GM12864 (cell line): ENCODE measurements at regions not wholly inside any gene's neighbourhood (a gene's known extent, or its start where the extent isn't known, plus 50 kb on each side); places are given as distances from the start of the nearest gene placed in this dataset.

Source experiments
- DNase-seq: peaks from one replicate; pipeline ENCODE4 v3.0.0-alpha.2; 2011; ENCODE audit warnings: low read depth
- H3K4me3 ChIP-seq: 2 replicates; pipeline ENCODE4 v1.5.1; 2011; ENCODE audit warnings: mild to moderate bottlenecking, low read depth, low read length, control low read depth
- CTCF ChIP-seq: IDR thresholded peaks from 2 replicates; pipeline ENCODE4 v1.5.1; 2011; ENCODE audit warnings: low read depth, mild to moderate bottlenecking, moderate library complexity, low read length, control low read depth, inconsistent platforms; ENCODE audit errors: missing control alignments

- TF ChIP-seq CTCF: no peak
- DNase-seq: no peak
Measured at GRCh38 chr3:66858656-66859381, 139.3 kb upstream of the KBTBD8 start.

GRCh38 chr3:66860771-66861170 is 137.3 kb upstream of the KBTBD8 start:
- no peak overlapping the region for H3K4me3 ChIP-seq
- TF ChIP-seq CTCF: no peak
- no peak for DNase-seq

More at GRCh38 chr3:66858656-66859381, 139.3 kb upstream of the KBTBD8 start:
- H3K4me3 ChIP-seq: no peak overlapping the region

- H3K4me3 ChIP-seq: no peak overlapping the region
- TF ChIP-seq CTCF: no peak
- DNase-seq: no peak
Measured at GRCh38 chr3:66863205-66864111, 134.6 kb upstream of the KBTBD8 start.

GRCh38 chr3:66884659-66885058 is 113.4 kb upstream of the KBTBD8 start:
- TF ChIP-seq CTCF: no peak
- H3K4me3 ChIP-seq: no peak overlapping the region
- no peak for DNase-seq

- H3K4me3 ChIP-seq: no peak overlapping the region
- no peak for DNase-seq
- TF ChIP-seq CTCF: no peak
Measured at GRCh38 chr3:66885326-66886000, 112.6 kb upstream of the KBTBD8 start.

- no peak for TF ChIP-seq CTCF
- H3K4me3 ChIP-seq: no peak overlapping the region
- DNase-seq: no peak
Measured at GRCh38 chr3:66889750-66890494, 108.2 kb upstream of the KBTBD8 start.
